ENCODE measurements at regions not wholly inside any gene's neighbourhood (a gene's known extent, or its start where the extent isn't known, plus 50 kb on each side); places are given as distances from the start of the nearest gene placed in this dataset.

DNA sequence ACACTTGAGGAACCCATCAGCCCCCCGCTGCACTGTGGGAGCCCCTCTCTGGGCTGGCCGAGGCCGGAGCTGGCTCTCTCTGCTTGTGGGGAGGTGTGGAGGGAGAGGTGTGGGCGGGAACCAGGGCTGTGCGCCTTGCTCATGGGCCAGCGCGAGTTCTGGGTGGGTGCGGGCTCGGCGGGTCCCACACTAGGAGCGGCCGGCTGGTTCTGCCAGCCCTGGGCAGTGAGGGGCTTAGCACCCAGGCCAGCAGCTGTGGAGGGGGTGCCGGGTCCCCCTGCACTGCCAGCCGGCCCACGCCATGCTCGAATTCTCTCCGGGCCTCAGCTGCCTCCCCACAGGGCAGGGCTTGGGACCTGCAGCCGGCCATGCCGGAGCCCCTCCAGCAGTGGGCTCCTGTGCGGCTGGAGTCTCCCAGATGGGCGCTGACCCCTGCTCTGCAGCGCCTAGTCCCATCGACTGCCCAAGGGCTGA lies 430.2 kb downstream of the FAT4 start:
- H3K27me3 Mint-ChIP-seq (ENCODE audit: low read depth) = no peaks in the 10 kb centered on the region
- peaks cover 8% of the 10 kb centered on the region for H3K9me3 Mint-ChIP-seq
- no peak overlapping the region for H3K4me3 Mint-ChIP-seq
- H3K36me3 Mint-ChIP-seq (ENCODE audit: low read depth) = peaks cover 8% of the 10 kb centered on the region
- TF ChIP-seq CTCF (conservative IDR thresholded peaks at IDR 0.05) = no peak
- H3K27ac Mint-ChIP-seq (ENCODE audit: unreplicated experiment) = no peak overlapping the region
- peaks cover 3% of the 10 kb centered on the region for H3K4me1 Mint-ChIP-seq
- DNase-seq (ENCODE audit: low read depth, low spot score) = no peak

DNA sequence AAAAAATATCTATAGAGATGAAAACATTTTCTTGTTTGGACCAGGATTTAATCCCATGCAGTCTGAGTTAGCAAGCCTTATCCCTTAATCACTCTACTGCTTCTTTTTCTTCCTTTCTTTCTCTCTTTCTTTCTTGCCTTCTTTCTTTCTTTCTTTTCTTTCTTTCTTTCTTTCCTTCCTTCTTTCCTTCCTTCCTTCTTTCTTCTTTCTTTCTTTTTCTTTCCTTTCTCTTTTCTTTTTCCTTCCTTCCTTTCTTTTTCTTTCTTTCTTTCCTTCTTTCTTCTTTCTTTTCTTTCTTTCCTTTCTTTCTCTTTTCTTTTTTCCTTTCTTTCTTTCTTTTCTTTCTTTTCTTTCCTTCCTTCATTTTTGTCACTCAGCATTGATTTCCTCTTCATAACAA lies 434.6 kb downstream of the FAT4 start:
- TF ChIP-seq CTCF (conservative IDR thresholded peaks at IDR 0.05) = no peak
- peaks cover 6% of the 10 kb centered on the region for H3K36me3 Mint-ChIP-seq (ENCODE audit: low read depth)
- peaks cover 6% of the 10 kb centered on the region for H3K9me3 Mint-ChIP-seq
- no peaks in the 10 kb centered on the region for H3K27me3 Mint-ChIP-seq (ENCODE audit: low read depth)
- peaks cover 5% of the 10 kb centered on the region for H3K4me1 Mint-ChIP-seq
- H3K4me3 Mint-ChIP-seq = no peak overlapping the region
- no peak for DNase-seq (ENCODE audit: low read depth, low spot score)
- no peak overlapping the region for H3K27ac Mint-ChIP-seq (ENCODE audit: unreplicated experiment)

DNA sequence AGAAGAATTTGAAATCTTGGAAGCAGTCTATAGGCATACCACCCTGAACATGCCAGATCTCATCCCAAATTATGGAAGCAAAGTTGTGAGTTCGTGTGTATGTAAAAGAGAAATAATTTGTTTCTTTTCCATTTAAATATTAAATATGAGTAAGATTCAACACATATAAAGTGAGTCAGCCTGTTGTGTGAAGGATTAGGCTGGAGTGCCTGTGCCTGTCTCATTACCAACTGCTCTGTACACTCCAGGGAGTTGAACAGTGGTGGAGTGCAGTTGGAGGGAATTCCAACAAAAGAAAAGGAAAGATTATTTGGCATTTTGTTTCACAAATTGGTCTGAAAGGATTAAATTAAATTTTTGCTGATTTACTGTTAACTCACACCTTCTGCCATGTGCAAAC lies 435.6 kb downstream of the FAT4 start:
- H3K4me3 Mint-ChIP-seq = no peak overlapping the region
- DNase-seq (ENCODE audit: low read depth, low spot score) = no peak
- no peak for TF ChIP-seq CTCF (conservative IDR thresholded peaks at IDR 0.05)
- H3K9me3 Mint-ChIP-seq = peaks cover 6% of the 10 kb centered on the region
- peaks cover 5% of the 10 kb centered on the region for H3K4me1 Mint-ChIP-seq
- H3K36me3 Mint-ChIP-seq (ENCODE audit: low read depth) = peaks cover 6% of the 10 kb centered on the region
- H3K27me3 Mint-ChIP-seq (ENCODE audit: low read depth) = no peaks in the 10 kb centered on the region
- no peak overlapping the region for H3K27ac Mint-ChIP-seq (ENCODE audit: unreplicated experiment)

GRCh38 chr4:125750828-125751466 lies 436.2 kb downstream of the FAT4 start:
- Mint-ChIP-seq H3K36me3 (ENCODE audit: low read depth) (peaks cover 3% of the 10 kb centered on the region), H3K4me3 (no peak overlapping the region), H3K9me3 (peaks cover 3% of the 10 kb centered on the region), H3K27ac (ENCODE audit: unreplicated experiment) (no peak overlapping the region), H3K4me1 (peaks cover 5% of the 10 kb centered on the region), H3K27me3 (ENCODE audit: low read depth) (no peaks in the 10 kb centered on the region)
- peak; percentile 26 for TF ChIP-seq CTCF (conservative IDR thresholded peaks at IDR 0.05)
- DNase-seq (ENCODE audit: low read depth, low spot score) = no peak

- H3K27ac Mint-ChIP-seq (ENCODE audit: unreplicated experiment) = no peak overlapping the region
- H3K36me3 Mint-ChIP-seq (ENCODE audit: low read depth) = no peaks in the 10 kb centered on the region
- no peak for TF ChIP-seq CTCF (conservative IDR thresholded peaks at IDR 0.05)
- H3K4me1 Mint-ChIP-seq = no peaks in the 10 kb centered on the region
- no peak overlapping the region for H3K4me3 Mint-ChIP-seq
- no peak for DNase-seq (ENCODE audit: low read depth, low spot score)
- no peaks in the 10 kb centered on the region for H3K27me3 Mint-ChIP-seq (ENCODE audit: low read depth)
- no peaks in the 10 kb centered on the region for H3K9me3 Mint-ChIP-seq
Measured at GRCh38 chr4:125758438-125758837, 443.7 kb downstream of the FAT4 start.

All from neural crest cell (in vitro differentiated cells).